ENCODE measurements at regions not wholly inside any gene's neighbourhood (a gene's known extent, or its start where the extent isn't known, plus 50 kb on each side); places are given as distances from the start of the nearest gene placed in this dataset.
A peak's percentile ranks its signal among the peaks of the same experiment; 100 is the strongest.

DNA sequence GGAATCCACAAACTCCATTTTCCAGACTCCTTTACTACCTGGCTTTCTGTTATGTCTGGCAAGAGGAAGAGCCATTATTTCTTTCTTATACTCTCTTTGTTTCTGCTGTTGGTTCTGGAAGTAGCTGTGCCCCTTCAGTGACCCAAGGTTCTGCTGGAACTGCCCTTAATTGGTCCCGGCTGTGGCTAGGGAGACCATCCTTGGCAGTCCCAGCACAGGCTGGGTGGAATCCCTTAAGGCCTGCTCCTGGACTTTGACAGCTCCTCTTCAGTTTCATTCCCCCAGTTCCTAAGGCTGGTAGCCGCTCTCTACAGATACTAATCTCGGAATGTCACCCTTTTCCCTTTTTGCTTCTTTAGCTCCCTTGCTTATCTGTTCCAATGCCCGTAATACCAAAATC is 81.9 kb upstream of the GLIS3 start:
- Histone ChIP-seq H3K36me3 (ENCODE audit: control insufficient read depth in 1 of 2, insufficient read depth in 2 of 2, low read depth in 1 of 2, low read length in 2 of 2) (no peaks in the 10 kb centered on the region), H3K9me3 (ENCODE audit: control insufficient read depth, low read length) (no peaks in the 10 kb centered on the region), H3K18ac (ENCODE audit: low read depth in 1 of 2, low read length in 2 of 2) (no peak overlapping the region), H2BK12ac (ENCODE audit: low read length in 2 of 2) (no peak overlapping the region), H3K14ac (ENCODE audit: low read length in 2 of 2) (no peak overlapping the region), H3K27ac (ENCODE audit: low read length, poor library complexity, severe bottlenecking) (no peak overlapping the region), H3K27me3 (ENCODE audit: control insufficient read depth in 1 of 2, insufficient read depth in 1 of 2, low read length in 2 of 2) (no peaks in the 10 kb centered on the region), H3K4me1 (ENCODE audit: control insufficient read depth, insufficient read depth, low read depth, low read length) (no peaks in the 10 kb centered on the region), H4K8ac (ENCODE audit: low read length) (no peak overlapping the region), H3K9ac (ENCODE audit: low read length) (peak overlapping the region; percentile 27), H2BK5ac (ENCODE audit: low read depth, low read length, poor library complexity, severe bottlenecking) (no peak overlapping the region), H2AFZ (ENCODE audit: low read depth, low read length) (no peak overlapping the region), H3K23ac (ENCODE audit: low read length in 2 of 2) (no peak overlapping the region), H3K4me3 (ENCODE audit: insufficient read depth in 1 of 2, low read depth in 1 of 2, low read length in 2 of 2) (no peak overlapping the region), H2BK15ac (ENCODE audit: low read depth, poor library complexity, severe bottlenecking) (no peak overlapping the region), H2BK120ac (ENCODE audit: low read depth, low read length) (no peak overlapping the region), H2AK5ac (ENCODE audit: low read length, severe bottlenecking) (no peak overlapping the region), H3K4me2 (ENCODE audit: low read length, poor library complexity, severe bottlenecking) (no peak overlapping the region), H3K4ac (ENCODE audit: low read depth in 1 of 2, low read length in 2 of 2) (no peak overlapping the region), H4K91ac (ENCODE audit: low read length) (no peak overlapping the region), H3K79me1 (replicated peaks; ENCODE audit: low read length, poor library complexity, severe bottlenecking) (no peaks in the 10 kb centered on the region)
- no peak for DNase-seq
- 91% methylated on average over 4 of the region's 4 CpGs for WGBS

GRCh38 chr9:4380406-4380805 is 80.5 kb upstream of the GLIS3 start:
- H2BK5ac ChIP-seq (ENCODE audit: low read depth, low read length, poor library complexity, severe bottlenecking): no peak overlapping the region
- H3K4ac ChIP-seq (ENCODE audit: low read depth in 1 of 2, low read length in 2 of 2): no peak overlapping the region
- no peak overlapping the region for H3K27ac ChIP-seq (ENCODE audit: low read length, poor library complexity, severe bottlenecking)
- no peaks in the 10 kb centered on the region for H3K4me1 ChIP-seq (ENCODE audit: control insufficient read depth, insufficient read depth, low read depth, low read length)
- H2AFZ ChIP-seq (ENCODE audit: low read depth, low read length): no peak overlapping the region
- no peak overlapping the region for H3K4me2 ChIP-seq (ENCODE audit: low read length, poor library complexity, severe bottlenecking)
- no peak overlapping the region for H3K23ac ChIP-seq (ENCODE audit: low read length in 2 of 2)
- DNase-seq: no peak
- no peak overlapping the region for H2BK15ac ChIP-seq (ENCODE audit: low read depth, poor library complexity, severe bottlenecking)
- H4K91ac ChIP-seq (ENCODE audit: low read length): no peak overlapping the region
- 80% methylated on average over 2 of the region's 2 CpGs for WGBS
- H4K8ac ChIP-seq (ENCODE audit: low read length): no peak overlapping the region
- no peak overlapping the region for H2AK5ac ChIP-seq (ENCODE audit: low read length, severe bottlenecking)
- no peak overlapping the region for H3K14ac ChIP-seq (ENCODE audit: low read length in 2 of 2)
- no peaks in the 10 kb centered on the region for H3K27me3 ChIP-seq (ENCODE audit: control insufficient read depth in 1 of 2, insufficient read depth in 1 of 2, low read length in 2 of 2)
- H2BK12ac ChIP-seq (ENCODE audit: low read length in 2 of 2): no peak overlapping the region
- H3K18ac ChIP-seq (ENCODE audit: low read depth in 1 of 2, low read length in 2 of 2): no peak overlapping the region
- no peak overlapping the region for H3K9ac ChIP-seq (ENCODE audit: low read length)
- no peaks in the 10 kb centered on the region for H3K79me1 ChIP-seq (replicated peaks; ENCODE audit: low read length, poor library complexity, severe bottlenecking)
- H3K4me3 ChIP-seq (ENCODE audit: insufficient read depth in 1 of 2, low read depth in 1 of 2, low read length in 2 of 2): no peak overlapping the region
- H3K9me3 ChIP-seq (ENCODE audit: control insufficient read depth, low read length): no peaks in the 10 kb centered on the region
- H3K36me3 ChIP-seq (ENCODE audit: control insufficient read depth in 1 of 2, insufficient read depth in 2 of 2, low read depth in 1 of 2, low read length in 2 of 2): no peaks in the 10 kb centered on the region
- no peak overlapping the region for H2BK120ac ChIP-seq (ENCODE audit: low read depth, low read length)

DNA sequence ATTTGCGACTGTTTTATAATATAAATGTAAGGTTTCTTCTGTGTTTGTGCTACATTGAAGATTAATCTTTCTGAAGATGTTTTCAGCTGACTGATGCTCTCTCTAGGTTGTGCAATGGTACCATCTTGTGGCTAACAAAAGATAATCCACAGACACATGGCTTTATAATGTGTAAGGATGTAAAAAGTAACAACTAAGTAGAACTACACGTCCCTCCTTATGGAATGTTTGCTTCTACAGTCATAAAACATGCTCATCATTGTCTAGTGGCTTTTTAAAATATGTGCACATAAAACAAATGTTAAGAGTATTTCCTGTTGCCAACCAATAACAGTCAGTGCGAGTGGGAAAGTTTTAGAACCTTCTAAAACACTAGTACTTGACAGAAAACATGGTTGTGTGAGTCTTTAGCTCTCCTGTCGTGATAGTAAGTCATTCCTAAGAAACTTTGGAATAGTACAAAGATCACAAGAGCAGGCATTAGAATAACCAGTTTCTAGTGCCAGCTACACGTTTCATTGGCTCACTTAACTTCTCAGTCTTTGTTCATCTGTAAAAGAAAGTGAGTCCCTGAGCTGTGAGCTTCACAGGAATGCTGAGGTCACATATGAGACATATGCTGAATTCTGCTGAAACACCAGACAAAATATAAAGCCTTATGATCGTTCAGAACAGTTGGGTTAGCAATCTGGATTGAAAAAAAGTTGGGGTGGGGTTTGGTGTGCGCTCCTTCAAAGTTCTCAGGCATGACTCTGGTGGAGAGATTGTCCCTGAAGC is 75.7 kb upstream of the GLIS3 start:
- Histone ChIP-seq H3K4me2 (ENCODE audit: low read length, poor library complexity, severe bottlenecking) (no peak overlapping the region), H3K4me3 (ENCODE audit: insufficient read depth in 1 of 2, low read depth in 1 of 2, low read length in 2 of 2) (no peak overlapping the region), H4K8ac (ENCODE audit: low read length) (no peak overlapping the region), H3K9ac (ENCODE audit: low read length) (peak overlapping the region; percentile 57), H3K27ac (ENCODE audit: low read length, poor library complexity, severe bottlenecking) (no peak overlapping the region), H4K91ac (ENCODE audit: low read length) (no peak overlapping the region), H2AK5ac (ENCODE audit: low read length, severe bottlenecking) (no peak overlapping the region), H2BK15ac (ENCODE audit: low read depth, poor library complexity, severe bottlenecking) (no peak overlapping the region), H2BK12ac (ENCODE audit: low read length in 2 of 2) (no peak overlapping the region), H2BK120ac (ENCODE audit: low read depth, low read length) (no peak overlapping the region), H2AFZ (ENCODE audit: low read depth, low read length) (no peak overlapping the region), H3K36me3 (ENCODE audit: control insufficient read depth in 1 of 2, insufficient read depth in 2 of 2, low read depth in 1 of 2, low read length in 2 of 2) (no peaks in the 10 kb centered on the region), H3K23ac (ENCODE audit: low read length in 2 of 2) (no peak overlapping the region), H3K18ac (ENCODE audit: low read depth in 1 of 2, low read length in 2 of 2) (no peak overlapping the region), H3K79me1 (replicated peaks; ENCODE audit: low read length, poor library complexity, severe bottlenecking) (no peaks in the 10 kb centered on the region), H3K27me3 (ENCODE audit: control insufficient read depth in 1 of 2, insufficient read depth in 1 of 2, low read length in 2 of 2) (no peaks in the 10 kb centered on the region), H2BK5ac (ENCODE audit: low read depth, low read length, poor library complexity, severe bottlenecking) (no peak overlapping the region), H3K4ac (ENCODE audit: low read depth in 1 of 2, low read length in 2 of 2) (no peak overlapping the region), H3K14ac (ENCODE audit: low read length in 2 of 2) (no peak overlapping the region), H3K4me1 (ENCODE audit: control insufficient read depth, insufficient read depth, low read depth, low read length) (peaks cover 2% of the 10 kb centered on the region), H3K9me3 (ENCODE audit: control insufficient read depth, low read length) (no peaks in the 10 kb centered on the region)
- WGBS: 60% methylated on average over 4 of the region's 7 CpGs
- peak; percentile 82 for DNase-seq

- H3K27ac ChIP-seq (ENCODE audit: low read length, poor library complexity, severe bottlenecking): no peak overlapping the region
- no peak overlapping the region for H2BK15ac ChIP-seq (ENCODE audit: low read depth, poor library complexity, severe bottlenecking)
- WGBS: 39% methylated on average over 5 of the region's 5 CpGs
- H4K8ac ChIP-seq (ENCODE audit: low read length): no peak overlapping the region
- no peaks in the 10 kb centered on the region for H3K79me1 ChIP-seq (replicated peaks; ENCODE audit: low read length, poor library complexity, severe bottlenecking)
- H2BK120ac ChIP-seq (ENCODE audit: low read depth, low read length): no peak overlapping the region
- H3K14ac ChIP-seq (ENCODE audit: low read length in 2 of 2): no peak overlapping the region
- H3K27me3 ChIP-seq (ENCODE audit: control insufficient read depth in 1 of 2, insufficient read depth in 1 of 2, low read length in 2 of 2): no peaks in the 10 kb centered on the region
- no peak overlapping the region for H3K23ac ChIP-seq (ENCODE audit: low read length in 2 of 2)
- no peak overlapping the region for H4K91ac ChIP-seq (ENCODE audit: low read length)
- peaks cover 2% of the 10 kb centered on the region for H3K4me1 ChIP-seq (ENCODE audit: control insufficient read depth, insufficient read depth, low read depth, low read length)
- H3K4ac ChIP-seq (ENCODE audit: low read depth in 1 of 2, low read length in 2 of 2): no peak overlapping the region
- H3K4me3 ChIP-seq (ENCODE audit: insufficient read depth in 1 of 2, low read depth in 1 of 2, low read length in 2 of 2): no peak overlapping the region
- H2BK12ac ChIP-seq (ENCODE audit: low read length in 2 of 2): no peak overlapping the region
- H2AK5ac ChIP-seq (ENCODE audit: low read length, severe bottlenecking): no peak overlapping the region
- H2BK5ac ChIP-seq (ENCODE audit: low read depth, low read length, poor library complexity, severe bottlenecking): no peak overlapping the region
- H3K18ac ChIP-seq (ENCODE audit: low read depth in 1 of 2, low read length in 2 of 2): no peak overlapping the region
- no peak overlapping the region for H3K4me2 ChIP-seq (ENCODE audit: low read length, poor library complexity, severe bottlenecking)
- DNase-seq: peak; percentile 91
- peak overlapping the region; percentile 85 for H3K9ac ChIP-seq (ENCODE audit: low read length)
- no peaks in the 10 kb centered on the region for H3K9me3 ChIP-seq (ENCODE audit: control insufficient read depth, low read length)
- no peak overlapping the region for H2AFZ ChIP-seq (ENCODE audit: low read depth, low read length)
- H3K36me3 ChIP-seq (ENCODE audit: control insufficient read depth in 1 of 2, insufficient read depth in 2 of 2, low read depth in 1 of 2, low read length in 2 of 2): no peaks in the 10 kb centered on the region
Measured at GRCh38 chr9:4371108-4371507, 71.2 kb upstream of the GLIS3 start.

All from mesenchymal stem cell (in vitro differentiated cells and primary cell).